ENCODE measurements at regions not wholly inside any gene's neighbourhood (a gene's known extent, or its start where the extent isn't known, plus 50 kb on each side); places are given as distances from the start of the nearest gene placed in this dataset.
"Not testable (repeated sequence)": the region's sequence is repeated elsewhere in the genome, so short reads cannot be mapped to it uniquely, and the experiment has no call there.

DNA sequence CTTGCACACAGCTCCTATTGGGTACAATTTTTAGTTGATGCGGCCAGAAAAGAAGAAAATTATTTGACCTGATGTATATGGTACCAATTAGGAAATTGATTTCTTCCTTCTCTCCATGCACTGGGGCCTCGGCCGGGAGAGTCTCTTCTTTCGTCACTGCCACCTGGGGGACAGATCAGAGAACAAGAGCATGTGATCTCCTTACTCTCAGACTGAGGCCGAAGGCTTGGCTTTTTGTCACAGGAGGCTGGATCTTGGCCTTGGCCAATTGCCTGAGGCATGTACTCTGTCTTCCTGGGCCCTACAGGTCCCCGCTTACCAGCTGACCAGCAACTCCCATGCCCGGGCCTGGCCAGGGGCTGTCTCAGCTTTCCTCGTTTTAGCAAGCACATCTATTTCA, 330.3 kb downstream of the KLF13 start:
- H3K36me3 ChIP-seq (ENCODE audit: control insufficient read depth, insufficient read depth, low read length); H3K4me1 ChIP-seq (ENCODE audit: control insufficient read depth, insufficient read depth, low read length); H3K9ac ChIP-seq (ENCODE audit: low read length); H3K4me3 ChIP-seq (ENCODE audit: low read depth, low read length); H3K9me3 ChIP-seq (ENCODE audit: control insufficient read depth, insufficient read depth, low read depth, low read length); H3K27ac ChIP-seq (ENCODE audit: low read depth, low read length); H3K27me3 ChIP-seq (ENCODE audit: control insufficient read depth, insufficient read depth, low read length): not testable (repeated sequence)

GRCh38 chr15:31660816-31661215, 334.2 kb downstream of the KLF13 start:
- no peak overlapping the region for H3K9ac ChIP-seq (ENCODE audit: low read length)
- H3K36me3 ChIP-seq (ENCODE audit: control insufficient read depth, insufficient read depth, low read length), result no peaks in the 10 kb centered on the region
- H3K27ac ChIP-seq (ENCODE audit: low read depth, low read length), result no peak overlapping the region
- H3K4me3 ChIP-seq (ENCODE audit: low read depth, low read length), result no peak overlapping the region
- H3K4me1 ChIP-seq (ENCODE audit: control insufficient read depth, insufficient read depth, low read length), result no peaks in the 10 kb centered on the region
- H3K27me3 ChIP-seq (ENCODE audit: control insufficient read depth, insufficient read depth, low read length), result no peaks in the 10 kb centered on the region
- no peaks in the 10 kb centered on the region for H3K9me3 ChIP-seq (ENCODE audit: control insufficient read depth, insufficient read depth, low read depth, low read length)

- H3K4me1 ChIP-seq (ENCODE audit: control insufficient read depth, insufficient read depth, low read length); H3K9ac ChIP-seq (ENCODE audit: low read length); H3K4me3 ChIP-seq (ENCODE audit: low read depth, low read length); H3K9me3 ChIP-seq (ENCODE audit: control insufficient read depth, insufficient read depth, low read depth, low read length); H3K27ac ChIP-seq (ENCODE audit: low read depth, low read length); H3K36me3 ChIP-seq (ENCODE audit: control insufficient read depth, insufficient read depth, low read length); H3K27me3 ChIP-seq (ENCODE audit: control insufficient read depth, insufficient read depth, low read length): not testable (repeated sequence)
These were observed 339.1 kb downstream of the KLF13 start for GRCh38 chr15:31665732-31666131.

GRCh38 chr15:31669158-31669908, 342.7 kb downstream of the KLF13 start:
- H3K27me3 ChIP-seq (ENCODE audit: control insufficient read depth, insufficient read depth, low read length); H3K4me3 ChIP-seq (ENCODE audit: low read depth, low read length); H3K36me3 ChIP-seq (ENCODE audit: control insufficient read depth, insufficient read depth, low read length); H3K9me3 ChIP-seq (ENCODE audit: control insufficient read depth, insufficient read depth, low read depth, low read length); H3K4me1 ChIP-seq (ENCODE audit: control insufficient read depth, insufficient read depth, low read length); H3K27ac ChIP-seq (ENCODE audit: low read depth, low read length): not testable (repeated sequence)
- peak overlapping the region; percentile 33 for H3K9ac ChIP-seq (ENCODE audit: low read length)

GRCh38 chr15:31673263-31673662, 346.6 kb downstream of the KLF13 start:
- H3K9me3 ChIP-seq (ENCODE audit: control insufficient read depth, insufficient read depth, low read depth, low read length); H3K27ac ChIP-seq (ENCODE audit: low read depth, low read length); H3K36me3 ChIP-seq (ENCODE audit: control insufficient read depth, insufficient read depth, low read length); H3K4me1 ChIP-seq (ENCODE audit: control insufficient read depth, insufficient read depth, low read length); H3K27me3 ChIP-seq (ENCODE audit: control insufficient read depth, insufficient read depth, low read length); H3K9ac ChIP-seq (ENCODE audit: low read length); H3K4me3 ChIP-seq (ENCODE audit: low read depth, low read length): not testable (repeated sequence)

GRCh38 chr15:31681529-31682259, 348.6 kb upstream of the CHRNA7 start:
- not testable (repeated sequence) for H3K9ac ChIP-seq (ENCODE audit: low read length); H3K9me3 ChIP-seq (ENCODE audit: control insufficient read depth, insufficient read depth, low read depth, low read length); H3K4me1 ChIP-seq (ENCODE audit: control insufficient read depth, insufficient read depth, low read length); H3K36me3 ChIP-seq (ENCODE audit: control insufficient read depth, insufficient read depth, low read length); H3K4me3 ChIP-seq (ENCODE audit: low read depth, low read length); H3K27ac ChIP-seq (ENCODE audit: low read depth, low read length); H3K27me3 ChIP-seq (ENCODE audit: control insufficient read depth, insufficient read depth, low read length)

GRCh38 chr15:31687088-31687487, 343.2 kb upstream of the CHRNA7 start:
- not testable (repeated sequence) for H3K9ac ChIP-seq (ENCODE audit: low read length); H3K9me3 ChIP-seq (ENCODE audit: control insufficient read depth, insufficient read depth, low read depth, low read length); H3K27ac ChIP-seq (ENCODE audit: low read depth, low read length); H3K27me3 ChIP-seq (ENCODE audit: control insufficient read depth, insufficient read depth, low read length); H3K36me3 ChIP-seq (ENCODE audit: control insufficient read depth, insufficient read depth, low read length); H3K4me1 ChIP-seq (ENCODE audit: control insufficient read depth, insufficient read depth, low read length); H3K4me3 ChIP-seq (ENCODE audit: low read depth, low read length)

DNA sequence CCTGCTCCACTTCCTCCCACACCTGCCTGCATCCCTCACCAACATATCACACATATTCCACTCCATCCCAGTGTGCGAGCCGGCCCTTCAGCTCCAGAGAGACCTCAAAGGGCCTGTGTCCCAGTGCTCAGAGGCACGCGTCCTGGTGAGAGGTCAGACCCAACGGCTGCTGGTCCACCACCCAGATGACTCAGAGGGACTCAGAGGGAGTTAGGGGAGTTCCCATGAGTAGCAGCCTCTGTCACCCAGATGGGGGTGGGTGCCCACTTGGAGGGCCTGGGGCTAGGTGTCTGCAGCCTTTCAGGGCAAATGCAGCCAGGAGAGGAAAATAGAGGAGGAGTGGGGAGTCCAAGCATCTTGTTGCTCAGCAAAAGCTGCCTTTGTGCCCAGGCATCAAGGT, 333.8 kb upstream of the CHRNA7 start:
- not testable (repeated sequence) for H3K27me3 ChIP-seq (ENCODE audit: control insufficient read depth, insufficient read depth, low read length)

GRCh38 chr15:31705076-31705678, 325.1 kb upstream of the CHRNA7 start:
- not testable (repeated sequence) for H3K9me3 ChIP-seq (ENCODE audit: control insufficient read depth, insufficient read depth, low read depth, low read length); H3K36me3 ChIP-seq (ENCODE audit: control insufficient read depth, insufficient read depth, low read length); H3K9ac ChIP-seq (ENCODE audit: low read length); H3K27me3 ChIP-seq (ENCODE audit: control insufficient read depth, insufficient read depth, low read length); H3K27ac ChIP-seq (ENCODE audit: low read depth, low read length); H3K4me3 ChIP-seq (ENCODE audit: low read depth, low read length); H3K4me1 ChIP-seq (ENCODE audit: control insufficient read depth, insufficient read depth, low read length)

More for the DNA sequence above, 333.8 kb upstream of the CHRNA7 start:
- H3K4me3 ChIP-seq (ENCODE audit: low read depth, low read length); H3K27ac ChIP-seq (ENCODE audit: low read depth, low read length); H3K4me1 ChIP-seq (ENCODE audit: control insufficient read depth, insufficient read depth, low read length); H3K9ac ChIP-seq (ENCODE audit: low read length); H3K9me3 ChIP-seq (ENCODE audit: control insufficient read depth, insufficient read depth, low read depth, low read length); H3K36me3 ChIP-seq (ENCODE audit: control insufficient read depth, insufficient read depth, low read length): not testable (repeated sequence)

DNA sequence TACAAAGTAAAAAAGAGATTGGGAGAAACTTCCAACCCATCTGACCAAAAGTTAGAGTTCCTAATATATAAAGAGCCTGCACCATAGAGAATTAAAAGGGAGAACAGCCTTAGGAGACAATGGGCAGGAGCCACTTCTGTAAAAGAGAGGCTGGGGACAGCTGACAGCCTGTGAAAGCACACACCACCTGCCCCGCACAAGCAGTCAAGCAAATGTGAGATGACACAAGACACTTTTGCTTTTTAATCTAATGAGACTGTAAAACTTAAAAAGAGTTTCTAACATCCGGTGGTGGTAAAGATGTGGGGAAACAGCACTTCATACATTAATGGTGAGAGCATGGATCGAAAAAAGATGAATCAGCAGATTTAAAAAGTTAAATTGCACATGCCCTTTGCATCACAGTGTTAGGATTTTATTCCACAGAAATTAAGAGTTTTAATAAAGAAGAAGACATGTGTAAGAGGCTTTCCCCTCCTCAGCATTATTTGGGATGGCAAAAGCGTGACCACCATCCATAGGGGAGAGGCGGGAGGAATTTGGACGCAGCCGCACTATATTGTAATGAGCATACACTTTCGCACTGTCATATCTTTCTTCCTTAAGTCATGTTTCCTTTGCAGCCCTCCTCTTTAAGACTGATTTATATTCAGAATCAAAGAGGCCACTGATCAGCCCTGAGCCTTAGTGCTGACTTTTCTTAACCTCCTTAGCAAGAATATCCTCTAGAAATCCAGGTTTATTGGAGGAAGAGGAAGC, 322.2 kb upstream of the CHRNA7 start:
- not testable (repeated sequence) for H3K36me3 ChIP-seq (ENCODE audit: control insufficient read depth, insufficient read depth, low read length); H3K9me3 ChIP-seq (ENCODE audit: control insufficient read depth, insufficient read depth, low read depth, low read length); H3K9ac ChIP-seq (ENCODE audit: low read length); H3K4me1 ChIP-seq (ENCODE audit: control insufficient read depth, insufficient read depth, low read length); H3K27ac ChIP-seq (ENCODE audit: low read depth, low read length); H3K27me3 ChIP-seq (ENCODE audit: control insufficient read depth, insufficient read depth, low read length); H3K4me3 ChIP-seq (ENCODE audit: low read depth, low read length)
